D721Med (cell line): ENCODE measurements at regions not wholly inside any gene's neighbourhood (a gene's known extent, or its start where the extent isn't known, plus 50 kb on each side); places are given as distances from the start of the nearest gene placed in this dataset.

Experiments used
- DNase-seq: peaks from one replicate; pipeline ENCODE4 v3.0.0; 2011; ENCODE audit warnings: low spot score; ENCODE audit not compliant: insufficient read length
- FAIRE-seq: peaks from 2 replicates; lab custom pipeline; 2011; peaks lifted over from hg19 to GRCh38; lab: Jason Lieb, UNC
- TF ChIP-seq, protein P1 (sequence below): IDR thresholded peaks from 2 replicates; pipeline ENCODE4 v1.5.1; 2012; ENCODE audit warnings: mild to moderate bottlenecking, control low read depth; ENCODE audit not compliant: insufficient read depth; ENCODE audit errors: missing control alignments

- FAIRE-seq = no peak
- no peak for DNase-seq
- TF ChIP-seq, protein P1, sequence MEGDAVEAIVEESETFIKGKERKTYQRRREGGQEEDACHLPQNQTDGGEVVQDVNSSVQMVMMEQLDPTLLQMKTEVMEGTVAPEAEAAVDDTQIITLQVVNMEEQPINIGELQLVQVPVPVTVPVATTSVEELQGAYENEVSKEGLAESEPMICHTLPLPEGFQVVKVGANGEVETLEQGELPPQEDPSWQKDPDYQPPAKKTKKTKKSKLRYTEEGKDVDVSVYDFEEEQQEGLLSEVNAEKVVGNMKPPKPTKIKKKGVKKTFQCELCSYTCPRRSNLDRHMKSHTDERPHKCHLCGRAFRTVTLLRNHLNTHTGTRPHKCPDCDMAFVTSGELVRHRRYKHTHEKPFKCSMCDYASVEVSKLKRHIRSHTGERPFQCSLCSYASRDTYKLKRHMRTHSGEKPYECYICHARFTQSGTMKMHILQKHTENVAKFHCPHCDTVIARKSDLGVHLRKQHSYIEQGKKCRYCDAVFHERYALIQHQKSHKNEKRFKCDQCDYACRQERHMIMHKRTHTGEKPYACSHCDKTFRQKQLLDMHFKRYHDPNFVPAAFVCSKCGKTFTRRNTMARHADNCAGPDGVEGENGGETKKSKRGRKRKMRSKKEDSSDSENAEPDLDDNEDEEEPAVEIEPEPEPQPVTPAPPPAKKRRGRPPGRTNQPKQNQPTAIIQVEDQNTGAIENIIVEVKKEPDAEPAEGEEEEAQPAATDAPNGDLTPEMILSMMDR = no peak
Observed at GRCh38 chr4:67220861-67221260, 324.4 kb downstream of the CENPC start.

GRCh38 chr4:67218883-67219282, 326.4 kb downstream of the CENPC start:
- DNase-seq (no peak), FAIRE-seq (no peak)
- TF ChIP-seq, protein P1 = no peak

GRCh38 chr4:67207941-67208441, 337.3 kb downstream of the CENPC start:
- TF ChIP-seq, protein P1 = no peak
- no peak for FAIRE-seq
- DNase-seq = no peak

GRCh38 chr4:67204441-67204840, 340.9 kb downstream of the CENPC start:
- TF ChIP-seq, protein P1 = no peak
- DNase-seq (no peak), FAIRE-seq (peak; percentile 56)

GRCh38 chr4:67201334-67201733, 344.0 kb downstream of the CENPC start:
- DNase-seq (no peak), FAIRE-seq (no peak)
- TF ChIP-seq, protein P1 = no peak

GRCh38 chr4:67198727-67199126, 346.6 kb downstream of the CENPC start:
- TF ChIP-seq, protein P1 = peak; percentile 60
- no peak for DNase-seq
- no peak for FAIRE-seq

DNA sequence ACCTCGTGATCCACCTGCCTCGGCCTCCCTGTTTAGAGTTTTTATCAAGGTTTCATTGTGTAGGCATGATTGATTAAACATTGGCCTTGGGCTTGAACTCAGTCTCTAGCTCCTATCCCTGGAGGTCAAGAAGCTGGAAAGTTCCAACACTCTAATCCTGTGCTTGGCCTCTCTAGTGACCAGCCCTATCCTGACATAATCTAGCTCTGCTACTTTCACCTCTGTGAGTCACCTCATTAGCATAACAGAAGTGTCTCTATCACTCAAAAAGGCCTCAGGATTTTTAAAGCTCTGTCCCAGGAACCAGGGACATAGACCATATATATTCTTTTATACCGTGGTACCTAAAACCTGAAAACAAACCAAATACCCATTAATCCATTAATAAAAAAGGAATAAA, 377.5 kb downstream of the CENPC start:
- DNase-seq = no peak
- FAIRE-seq = no peak
- TF ChIP-seq, protein P1 = no peak
